ENCODE measurements at regions not wholly inside any gene's neighbourhood (a gene's known extent, or its start where the extent isn't known, plus 50 kb on each side); places are given as distances from the start of the nearest gene placed in this dataset.
"Not testable (repeated sequence)": the region's sequence is repeated elsewhere in the genome, so short reads cannot be mapped to it uniquely, and the experiment has no call there.

DNA sequence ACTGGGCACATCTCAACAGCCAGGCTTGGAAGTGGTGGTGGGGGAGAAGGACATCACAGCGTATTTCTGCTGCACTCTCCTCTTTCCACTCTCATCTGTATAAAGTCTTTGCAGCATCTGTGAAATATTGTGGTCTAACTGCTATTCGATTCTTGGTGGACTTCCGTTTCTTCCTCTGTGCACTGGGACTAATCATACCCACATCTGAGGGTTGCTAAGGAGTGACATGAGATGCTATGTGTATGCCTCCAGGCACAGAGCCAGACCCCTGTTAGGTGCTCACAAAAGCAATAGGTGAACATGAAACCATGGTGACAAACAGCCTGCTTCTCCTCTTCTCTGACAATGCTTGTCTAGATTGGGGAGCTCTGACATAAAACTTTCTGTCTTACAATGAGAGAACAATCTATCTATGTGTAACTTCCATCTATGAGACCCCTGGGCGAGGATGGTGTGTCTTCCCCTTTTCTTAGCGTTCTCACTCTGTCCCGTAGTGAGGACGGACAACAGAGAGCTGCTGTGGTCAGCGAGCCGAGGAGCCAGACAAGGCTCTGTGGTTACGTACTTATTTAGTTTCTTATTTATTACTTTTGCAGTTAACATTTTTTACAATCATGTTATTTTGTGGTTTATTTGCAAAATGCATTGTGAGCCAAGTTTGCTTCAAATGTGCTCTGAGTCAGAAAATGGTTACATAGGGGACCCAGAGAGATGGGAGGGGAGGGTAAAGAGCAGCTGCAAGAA is 196.7 kb upstream of the TPRG1 start:
- no peak for DNase-seq

DNA sequence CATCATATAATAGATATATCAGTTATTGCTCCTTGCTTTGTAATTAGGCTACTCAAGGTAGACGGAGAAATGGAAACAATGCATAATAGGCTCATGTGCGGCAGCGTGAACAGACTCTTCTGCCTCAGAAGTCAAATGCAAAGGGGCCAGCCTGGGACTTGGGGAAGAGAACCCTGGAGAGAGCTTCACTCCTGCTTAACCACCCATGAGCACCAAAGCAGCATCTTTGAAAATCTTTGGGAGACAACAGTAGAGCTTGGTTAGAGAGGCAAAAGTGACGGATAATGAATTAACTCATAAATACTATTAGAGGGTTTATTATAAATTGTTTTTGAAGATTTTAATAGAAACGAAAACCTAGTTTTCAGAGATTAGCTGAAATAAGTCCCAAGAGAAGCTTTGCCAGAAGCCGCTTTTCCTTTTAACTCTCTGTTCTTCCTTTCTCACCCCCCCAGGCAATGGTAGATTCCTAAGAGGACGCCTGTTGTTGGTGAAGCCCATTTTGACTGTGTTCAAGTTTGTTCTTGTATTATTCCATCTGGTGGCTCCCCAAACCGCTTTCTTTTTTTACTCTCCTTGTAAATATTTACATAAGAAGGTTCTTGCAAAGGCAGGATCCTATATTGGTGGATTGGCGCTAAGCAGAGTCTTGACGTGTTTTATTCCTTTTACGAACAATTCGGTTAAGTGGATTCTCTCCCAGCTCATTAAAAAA is 196.0 kb upstream of the TPRG1 start:
- DNase-seq: no peak

DNA sequence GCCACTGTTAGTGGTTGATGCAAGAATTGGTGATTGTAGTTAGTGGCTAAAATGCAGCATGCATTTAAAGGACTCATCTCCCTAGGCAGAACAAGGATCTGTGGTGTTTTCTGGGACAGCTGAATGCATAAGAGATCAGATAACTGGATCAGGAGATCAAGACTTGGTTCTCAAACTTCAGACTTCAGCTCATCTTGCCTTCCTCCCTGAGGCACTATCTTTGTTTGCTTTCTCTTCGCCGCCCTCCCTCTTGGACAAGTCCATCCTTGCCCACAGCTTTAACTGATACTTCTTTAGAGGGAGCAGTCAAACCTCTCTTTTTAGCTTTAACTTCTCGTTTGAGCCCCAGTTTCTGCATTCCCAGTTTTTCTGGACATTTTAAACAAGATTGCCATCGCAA is 195.4 kb upstream of the TPRG1 start:
- DNase-seq: no peak

DNA sequence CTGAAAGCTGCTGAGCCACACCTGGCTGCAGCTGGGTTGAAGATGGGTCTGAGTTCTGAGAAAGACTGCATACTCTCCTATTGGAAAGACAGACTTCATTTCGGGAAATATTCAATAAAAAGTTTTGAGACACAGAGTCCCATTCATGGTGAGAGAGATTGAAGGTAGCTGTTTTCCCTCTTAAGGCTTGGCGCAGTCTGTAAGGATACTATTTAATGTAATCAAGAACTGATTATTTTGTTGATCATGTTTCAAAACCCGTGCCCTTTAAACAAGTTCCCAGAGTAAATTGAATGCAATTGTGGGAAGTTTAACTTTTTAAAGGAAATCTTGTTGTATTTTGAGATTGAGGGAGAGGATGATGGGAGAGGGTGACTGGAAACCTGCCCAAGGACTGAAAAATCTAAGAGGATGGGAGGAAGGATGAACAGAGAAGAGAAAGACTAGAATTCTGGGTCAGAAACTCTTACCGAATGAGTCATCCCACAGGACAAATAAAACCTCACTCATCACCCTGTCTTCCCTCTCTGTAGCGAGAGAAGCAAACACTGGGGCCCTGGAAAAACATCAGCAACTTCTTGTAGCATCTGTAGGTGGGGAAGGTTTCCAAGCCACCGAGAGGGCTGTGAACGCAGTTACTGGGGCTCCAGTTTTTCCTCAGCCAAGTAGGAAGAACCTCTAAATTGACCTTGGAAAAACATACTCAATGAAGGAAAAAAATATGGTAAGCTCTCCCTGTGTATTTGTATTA is 193.2 kb upstream of the TPRG1 start:
- DNase-seq: no peak

DNA sequence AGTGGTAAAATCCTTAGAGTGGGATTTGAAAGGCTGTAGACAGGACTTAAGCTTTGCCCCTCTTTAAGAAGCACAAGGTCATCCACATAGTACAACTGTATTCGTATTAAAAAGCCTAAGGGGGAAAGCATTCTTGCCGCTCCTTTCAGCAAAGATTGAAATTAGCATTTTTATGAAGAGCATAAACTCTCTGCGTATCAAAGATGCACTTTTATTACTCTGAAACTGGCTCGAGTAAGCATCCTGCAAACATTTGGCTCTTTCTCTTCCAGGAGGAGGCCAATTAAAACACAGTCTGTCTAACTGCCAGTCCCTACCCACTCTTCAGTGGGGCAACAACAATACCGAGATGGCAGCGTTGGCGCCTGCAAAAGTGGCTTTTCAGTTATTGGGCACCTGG is 192.5 kb upstream of the TPRG1 start:
- no peak for DNase-seq

GRCh38 chr3:188979669-188980310 is 192.0 kb upstream of the TPRG1 start:
- no peak for DNase-seq

DNA sequence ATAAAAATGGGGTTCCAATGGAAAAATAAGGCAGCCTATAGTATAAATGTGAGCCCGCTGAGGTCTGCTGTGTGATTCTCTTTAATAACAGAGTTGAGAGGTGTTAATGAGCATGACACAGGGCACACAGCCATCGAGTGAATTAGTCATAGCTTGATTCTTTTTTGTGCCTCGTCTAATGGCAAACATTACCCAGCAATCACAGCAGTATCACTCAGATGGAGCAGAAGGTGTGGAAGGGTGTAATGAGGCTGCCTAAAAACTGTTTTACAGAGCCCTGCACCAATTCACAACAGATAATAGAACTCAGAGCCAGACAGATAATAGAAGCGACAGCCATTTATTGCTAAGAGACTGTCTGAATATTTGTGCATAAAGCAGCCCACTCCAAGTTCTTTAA is 178.6 kb upstream of the TPRG1 start:
- no peak for DNase-seq

GRCh38 chr3:189001559-189001958 is 170.2 kb upstream of the TPRG1 start:
- DNase-seq: no peak

DNA sequence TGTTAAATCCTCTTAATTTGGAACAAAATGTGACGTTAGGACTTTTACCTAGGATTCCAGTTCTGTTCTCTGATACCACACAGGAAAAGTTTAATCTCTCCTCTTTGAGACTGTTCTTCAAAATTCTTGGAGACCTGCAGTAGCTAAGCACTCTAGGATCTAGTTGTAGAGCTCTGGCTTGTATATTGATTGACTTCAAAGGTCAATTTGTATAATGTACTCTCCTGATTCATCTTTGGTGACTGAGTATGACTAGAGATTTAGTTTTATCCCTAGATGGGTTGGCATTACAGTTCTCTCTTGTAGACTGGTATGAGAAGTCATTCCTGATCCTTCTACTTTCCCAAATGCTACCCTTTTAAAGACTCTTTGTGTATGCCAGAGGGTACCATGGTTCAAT is 168.4 kb upstream of the TPRG1 start:
- no peak for DNase-seq

DNA sequence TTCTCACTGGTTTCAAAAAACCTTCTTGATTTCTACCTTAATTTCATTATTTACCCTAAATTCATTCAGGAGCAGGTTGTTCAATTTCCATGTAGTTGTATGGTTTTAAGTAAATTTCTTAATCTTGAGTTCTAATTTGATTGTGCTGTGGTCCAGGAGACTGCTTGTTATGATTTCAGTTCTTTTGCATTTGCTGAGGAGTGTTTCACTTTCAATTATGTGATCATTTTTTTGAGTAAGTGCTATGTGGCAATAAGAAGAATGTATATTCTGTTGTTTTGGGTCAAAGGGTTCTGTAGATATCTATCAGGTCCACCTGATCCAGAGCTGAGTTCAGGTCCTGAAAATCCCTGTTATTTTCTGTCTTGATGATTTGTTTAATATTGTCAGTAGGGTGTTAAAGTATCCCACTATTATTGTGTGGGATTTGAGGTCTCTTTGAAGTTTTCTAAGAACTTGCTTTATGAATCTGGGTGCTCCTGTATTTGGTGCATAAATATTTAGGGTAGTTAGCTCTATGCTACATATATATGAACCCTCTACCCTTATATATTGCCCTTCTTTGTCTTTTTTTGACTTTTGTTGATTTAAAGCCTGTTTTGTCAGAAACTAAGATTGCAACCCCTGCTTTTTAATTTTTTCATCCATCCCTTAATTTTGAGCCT is 158.4 kb upstream of the TPRG1 start:
- no peak for DNase-seq

GRCh38 chr3:189014526-189014925 is 157.2 kb upstream of the TPRG1 start:
- no peak for DNase-seq

GRCh38 chr3:189022576-189023466 is 148.9 kb upstream of the TPRG1 start:
- not testable (repeated sequence) for DNase-seq

- DNase-seq: no peak
Observed at GRCh38 chr3:189025866-189026265, 145.9 kb upstream of the TPRG1 start.

DNA sequence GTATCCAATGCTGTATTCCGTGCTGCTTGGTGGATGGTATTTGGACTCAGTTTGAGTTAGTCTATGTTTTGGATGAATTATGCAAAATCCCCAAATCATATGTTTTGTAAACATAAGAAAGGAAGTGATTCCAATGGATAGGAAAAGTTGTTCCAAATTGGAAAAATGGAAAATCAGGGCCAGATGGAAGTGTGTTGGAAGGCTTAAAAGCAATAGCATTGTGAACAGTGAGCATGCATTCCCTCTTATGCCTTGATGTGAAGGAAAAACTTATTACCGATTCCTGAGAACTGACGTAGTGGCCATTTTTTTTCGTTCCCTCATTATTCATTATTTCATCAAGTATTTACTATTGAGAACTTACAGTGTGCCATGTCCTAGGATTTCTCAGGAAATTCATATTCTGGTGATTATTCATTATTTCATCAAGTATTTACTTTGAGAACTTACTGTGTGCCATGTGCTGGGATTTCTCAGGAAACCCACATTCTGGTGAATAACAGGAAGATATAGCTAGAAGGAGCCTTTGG is 144.1 kb upstream of the TPRG1 start:
- no peak for DNase-seq

GRCh38 chr3:189038773-189039745 is 132.7 kb upstream of the TPRG1 start:
- DNase-seq: no peak

- DNase-seq: no peak
Observed at GRCh38 chr3:189040656-189041335, 131.0 kb upstream of the TPRG1 start.

DNA sequence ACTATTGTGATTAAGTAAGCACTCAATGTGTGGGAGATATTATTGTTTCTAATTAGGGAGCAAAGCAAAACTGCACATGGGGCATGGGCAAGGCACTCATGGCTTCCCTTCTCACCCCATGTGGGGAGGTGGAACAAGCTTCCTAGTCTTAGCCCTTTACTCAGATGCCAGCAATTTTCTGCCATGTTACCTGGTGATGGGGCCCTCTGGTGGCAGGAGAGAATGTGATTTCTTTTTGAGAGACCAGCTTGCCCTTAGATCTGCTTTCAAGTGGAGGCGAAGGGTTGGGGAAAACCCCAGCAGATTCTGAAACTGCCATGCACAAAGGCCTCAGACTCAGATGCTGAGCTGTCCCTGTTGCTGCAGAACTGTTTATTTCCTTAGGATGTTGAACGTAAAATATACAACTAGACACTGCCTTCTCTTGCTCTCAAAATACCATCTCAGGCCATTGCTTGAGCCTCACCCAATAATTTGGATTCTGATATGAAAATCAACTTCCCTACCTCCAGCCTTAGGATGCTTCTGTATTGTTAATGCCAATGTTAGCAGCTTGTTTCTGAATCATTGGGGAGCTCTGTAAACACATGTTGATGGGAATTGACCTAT is 130.2 kb upstream of the TPRG1 start:
- no peak for DNase-seq

- DNase-seq: no peak
Observed at GRCh38 chr3:189042832-189043231, 128.9 kb upstream of the TPRG1 start.
